ENCODE measurements at regions not wholly inside any gene's neighbourhood (a gene's known extent, or its start where the extent isn't known, plus 50 kb on each side); places are given as distances from the start of the nearest gene placed in this dataset.

GRCh38 chr16:26651884-26652283 lies 414.8 kb upstream of the C16orf82 start:
- H3K4me3 ChIP-seq (ENCODE audit: low read depth, low read length) = no peak overlapping the region
- DNase-seq (ENCODE audit: low read depth) = no peak
- TF ChIP-seq CTCF (IDR thresholded peaks at IDR 0.05; ENCODE audit: low read depth, low read length) = no peak
- TF ChIP-seq MYC (IDR thresholded peaks at IDR 0.05; ENCODE audit: low read depth, low read length) = no peak
- TF ChIP-seq POLR2A (IDR thresholded peaks at IDR 0.05; ENCODE audit: extremely low read depth, insufficient read length) = no peak
- no peak for TF ChIP-seq MAX (IDR thresholded peaks at IDR 0.05; ENCODE audit: low read depth, low read length)

- TF ChIP-seq MYC (IDR thresholded peaks at IDR 0.05; ENCODE audit: low read depth, low read length) (no peak), MAX (IDR thresholded peaks at IDR 0.05; ENCODE audit: low read depth, low read length) (no peak), POLR2A (IDR thresholded peaks at IDR 0.05; ENCODE audit: extremely low read depth, insufficient read length) (no peak), CTCF (IDR thresholded peaks at IDR 0.05; ENCODE audit: low read depth, low read length) (no peak)
- DNase-seq (ENCODE audit: low read depth) = no peak
- H3K4me3 ChIP-seq (ENCODE audit: low read depth, low read length) = no peak overlapping the region
Measured at GRCh38 chr16:26658486-26658885, 408.2 kb upstream of the C16orf82 start.

DNA sequence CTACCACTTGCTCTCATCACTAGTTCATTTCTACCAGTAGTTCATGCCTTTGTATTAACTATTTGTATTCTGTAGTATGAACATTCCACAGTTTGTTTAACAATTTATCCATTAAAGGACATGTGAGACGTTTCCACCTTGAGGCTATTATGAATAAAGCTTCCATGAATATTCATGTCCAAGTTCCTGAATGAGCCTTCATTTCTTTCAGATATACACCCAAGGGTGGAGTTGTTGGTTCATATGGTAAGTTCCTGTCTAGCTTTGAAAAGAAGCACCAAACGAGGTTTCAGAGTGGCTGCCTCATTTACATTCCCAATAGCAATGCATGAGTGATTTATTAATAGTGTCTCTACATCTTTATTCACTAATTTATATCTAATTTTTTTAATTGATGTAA lies 407.8 kb upstream of the C16orf82 start:
- TF ChIP-seq MAX (IDR thresholded peaks at IDR 0.05; ENCODE audit: low read depth, low read length) = no peak
- H3K4me3 ChIP-seq (ENCODE audit: low read depth, low read length) = no peak overlapping the region
- DNase-seq (ENCODE audit: low read depth) = no peak

DNA sequence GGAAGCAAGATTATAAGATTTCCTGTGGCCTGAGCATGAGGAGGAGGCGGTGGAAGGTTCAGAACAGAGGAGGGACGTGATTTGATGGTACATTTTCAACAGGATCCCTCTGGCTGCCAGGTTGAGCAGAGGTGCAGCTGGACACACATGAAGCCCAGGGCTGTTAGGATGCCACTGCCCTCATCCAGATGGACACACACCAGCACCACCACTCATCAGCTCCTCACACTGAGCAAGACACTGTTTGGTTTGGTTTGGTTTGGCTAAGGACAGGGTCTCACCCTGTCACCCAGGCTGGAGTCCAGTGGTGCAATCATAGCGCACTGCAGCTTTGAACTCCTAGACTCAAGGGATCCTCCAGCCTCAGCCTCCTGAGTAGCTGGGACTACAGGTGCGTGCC lies 402.6 kb upstream of the C16orf82 start:
- no peak for DNase-seq (ENCODE audit: low read depth)
- no peak overlapping the region for H3K4me3 ChIP-seq (ENCODE audit: low read depth, low read length)
- TF ChIP-seq POLR2A (IDR thresholded peaks at IDR 0.05; ENCODE audit: extremely low read depth, insufficient read length) (no peak), MAX (IDR thresholded peaks at IDR 0.05; ENCODE audit: low read depth, low read length) (no peak), MYC (IDR thresholded peaks at IDR 0.05; ENCODE audit: low read depth, low read length) (no peak), CTCF (IDR thresholded peaks at IDR 0.05; ENCODE audit: low read depth, low read length) (no peak)

GRCh38 chr16:26665166-26665939 lies 401.4 kb upstream of the C16orf82 start:
- TF ChIP-seq MAX (IDR thresholded peaks at IDR 0.05; ENCODE audit: low read depth, low read length) (no peak), MYC (IDR thresholded peaks at IDR 0.05; ENCODE audit: low read depth, low read length) (no peak), CTCF (IDR thresholded peaks at IDR 0.05; ENCODE audit: low read depth, low read length) (no peak), POLR2A (IDR thresholded peaks at IDR 0.05; ENCODE audit: extremely low read depth, insufficient read length) (no peak)
- no peak for DNase-seq (ENCODE audit: low read depth)
- no peak overlapping the region for H3K4me3 ChIP-seq (ENCODE audit: low read depth, low read length)

DNA sequence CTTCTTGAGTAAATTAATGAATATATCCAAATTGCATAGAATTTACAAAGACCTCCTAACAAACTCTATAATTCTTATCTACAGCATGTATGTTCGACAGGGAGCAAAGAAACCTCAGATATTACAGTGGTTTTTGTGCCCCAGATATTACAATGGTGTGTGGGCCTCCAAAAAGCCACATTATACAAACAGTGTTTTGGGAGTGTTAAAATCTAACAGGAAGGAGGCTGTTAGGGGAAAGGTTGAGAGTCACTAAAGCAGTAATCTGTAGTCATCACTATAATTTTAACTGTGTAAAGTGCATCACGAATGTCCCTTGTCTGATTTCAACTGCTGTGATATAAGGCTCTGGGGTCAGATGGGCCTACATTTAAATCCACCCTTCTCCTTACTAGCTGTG lies 400.2 kb upstream of the C16orf82 start:
- no peak for TF ChIP-seq CTCF (IDR thresholded peaks at IDR 0.05; ENCODE audit: low read depth, low read length)
- TF ChIP-seq MYC (IDR thresholded peaks at IDR 0.05; ENCODE audit: low read depth, low read length) = no peak
- no peak for TF ChIP-seq POLR2A (IDR thresholded peaks at IDR 0.05; ENCODE audit: extremely low read depth, insufficient read length)
- no peak for TF ChIP-seq MAX (IDR thresholded peaks at IDR 0.05; ENCODE audit: low read depth, low read length)
- no peak for DNase-seq (ENCODE audit: low read depth)
- H3K4me3 ChIP-seq (ENCODE audit: low read depth, low read length) = no peak overlapping the region
